Esophagus (tissue), 2 donors: ENCODE measurements at regions not wholly inside any gene's neighbourhood (a gene's known extent, or its start where the extent isn't known, plus 50 kb on each side); places are given as distances from the start of the nearest gene placed in this dataset.

Source experiments
- H3K27ac ChIP-seq, 2 donors: one replicate each; pipeline ENCODE4 v1.5.1; 2013; ENCODE audit warnings: low read depth in 2 of 2, mild to moderate bottlenecking in 2 of 2, inconsistent platforms in 1 of 2, low read length in 1 of 2, moderate library complexity in 1 of 2
- H3K27me3 ChIP-seq, 2 donors: one replicate each; pipeline ENCODE4 v1.6.1; 2013; ENCODE audit warnings: low read length in 2 of 2, control low read depth in 1 of 2, mild to moderate bottlenecking in 1 of 2; ENCODE audit not compliant: insufficient read depth in 2 of 2, control insufficient read depth in 1 of 2
- H3K36me3 ChIP-seq, 2 donors: one replicate each; pipeline ENCODE4 v1.6.1; 2013; ENCODE audit warnings: low read length in 1 of 2; ENCODE audit not compliant: control insufficient read depth in 2 of 2, insufficient read depth in 2 of 2
- H3K4me1 ChIP-seq, 2 donors: one replicate each; pipeline ENCODE4 v1.6.1; 2013; ENCODE audit warnings: low read length in 1 of 2; ENCODE audit not compliant: control insufficient read depth in 2 of 2, insufficient read depth in 2 of 2
- H3K4me3 ChIP-seq, 2 donors: one replicate each; pipeline ENCODE4 v1.5.1; 2013; ENCODE audit warnings: low read length in 2 of 2, mild to moderate bottlenecking in 2 of 2, low read depth in 1 of 2, moderate library complexity in 1 of 2
- H3K9me3 ChIP-seq, 2 donors: one replicate each; pipeline ENCODE4 v1.6.1; 2013; ENCODE audit warnings: mild to moderate bottlenecking in 2 of 2, low read depth in 1 of 2, low read length in 1 of 2, moderate library complexity in 1 of 2; ENCODE audit not compliant: control insufficient read depth in 2 of 2, insufficient read depth in 1 of 2
- WGBS, 2 donors: extraction: QIAGEN DNeasy Blood & Tissue Kit; methylation state at CpG; one replicate each; pipeline ENCODE4 v1.1.7; 2013; 5-methylcytosine and 5-hydroxymethylcytosine counted together
- donor health status: healthy with polysubstance abuse.
- donor health status: Bipolar disorder and iron deficiency.

DNA sequence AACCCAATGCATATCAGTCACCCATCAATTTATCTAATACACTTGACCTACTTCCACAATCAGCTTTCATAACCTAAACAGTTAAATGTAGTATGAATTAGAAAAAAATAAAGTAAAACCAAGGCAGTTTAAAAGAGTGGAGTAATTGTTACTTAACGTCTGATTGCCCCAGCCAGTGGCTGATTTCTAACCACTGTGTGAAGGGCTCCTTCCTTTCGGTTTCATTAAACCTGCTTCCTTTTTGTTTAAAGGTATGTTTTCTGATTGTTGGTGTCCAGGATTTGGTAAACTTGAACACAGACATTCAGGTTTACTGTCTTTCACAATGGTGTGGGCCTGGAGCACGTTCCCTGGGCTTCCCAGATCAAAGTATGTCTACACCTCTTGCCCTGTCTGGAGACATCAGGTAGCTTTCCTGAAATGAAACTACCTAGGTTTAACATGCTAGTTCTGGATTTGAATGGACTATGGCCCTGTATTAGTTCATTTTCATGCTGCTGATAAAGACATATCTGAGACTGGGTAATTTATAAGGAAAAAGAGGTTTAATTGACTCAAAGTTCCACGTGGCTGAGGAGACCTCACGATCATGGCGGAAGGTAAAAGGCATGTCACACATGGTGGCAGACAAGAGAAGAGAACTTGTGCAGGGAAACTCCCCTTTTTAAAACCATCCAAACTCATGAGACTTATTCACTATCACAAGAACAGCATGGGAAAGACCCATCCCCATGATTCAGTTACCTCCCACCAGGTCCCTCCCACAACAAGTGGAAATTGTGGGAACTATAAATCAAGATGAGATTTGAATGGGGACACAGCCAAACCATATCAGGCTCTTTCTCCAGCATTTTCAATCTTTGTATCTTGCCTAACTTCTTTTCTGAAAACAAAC lies 605.2 kb upstream of the ID2 start:
- H3K4me3 ChIP-seq = no peak overlapping the region
- H3K9me3 ChIP-seq = no peaks in the 10 kb centered on the region
- WGBS, 2 donors = 71 to 74% methylated on average over 6 of the region's 6 CpGs
- no peaks in the 10 kb centered on the region for H3K27me3 ChIP-seq
- no peaks in the 10 kb centered on the region for H3K4me1 ChIP-seq
- no peaks in the 10 kb centered on the region for H3K36me3 ChIP-seq
- H3K27ac ChIP-seq = no peak overlapping the region

- H3K27ac ChIP-seq = no peak overlapping the region
- H3K4me3 ChIP-seq = no peak overlapping the region
- no peaks in the 10 kb centered on the region for H3K27me3 ChIP-seq
- no peaks in the 10 kb centered on the region for H3K36me3 ChIP-seq
- 94 to 96% methylated on average over 2 of the region's 2 CpGs for WGBS, 2 donors
- no peaks in the 10 kb centered on the region for H3K9me3 ChIP-seq
- H3K4me1 ChIP-seq = no peaks in the 10 kb centered on the region
These were observed 603.2 kb upstream of the ID2 start for GRCh38 chr2:8078705-8079104.

DNA sequence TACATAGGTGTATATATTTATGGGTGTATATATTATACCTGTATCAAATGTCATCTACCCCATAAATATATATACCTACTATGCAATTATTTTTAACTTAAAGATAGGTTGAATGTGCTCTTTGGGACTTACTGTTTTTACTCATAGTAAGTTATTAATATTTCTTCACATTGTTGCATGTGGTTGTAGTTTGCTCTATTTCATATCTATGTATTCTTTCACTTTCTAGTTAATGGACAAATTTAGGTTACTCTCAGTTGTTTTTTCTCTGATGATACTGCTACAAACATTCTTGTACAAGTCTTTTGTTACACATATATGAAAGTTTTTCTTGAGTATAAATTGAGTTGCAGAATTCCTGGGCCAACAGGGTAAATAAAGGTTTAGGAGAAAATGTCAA lies 601.8 kb upstream of the ID2 start:
- Histone ChIP-seq H3K27ac (no peak overlapping the region), H3K4me3 (no peak overlapping the region), H3K4me1 (no peaks in the 10 kb centered on the region), H3K27me3 (no peaks in the 10 kb centered on the region), H3K36me3 (no peaks in the 10 kb centered on the region), H3K9me3 (no peaks in the 10 kb centered on the region)

DNA sequence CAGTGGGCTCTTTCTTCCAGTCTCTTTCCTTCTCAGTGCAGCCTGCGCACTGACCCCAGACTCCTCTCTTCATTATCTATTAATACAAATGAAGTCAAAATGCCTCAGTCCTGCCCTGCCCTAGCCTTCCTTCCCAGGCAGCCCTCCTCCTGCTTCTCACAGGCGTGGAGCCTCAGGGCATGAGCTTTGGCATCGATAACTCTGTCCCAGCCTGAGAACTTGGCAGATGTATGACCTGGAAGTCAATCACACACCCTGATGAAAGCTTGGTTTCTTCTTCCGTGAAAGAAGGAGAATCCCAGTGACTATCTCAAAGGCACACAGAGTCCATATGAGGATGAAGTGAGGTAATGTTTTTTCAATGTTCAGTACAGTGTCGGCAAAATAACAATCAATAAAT lies 600.7 kb upstream of the ID2 start:
- Histone ChIP-seq H3K9me3 (no peaks in the 10 kb centered on the region), H3K27me3 (no peaks in the 10 kb centered on the region), H3K27ac (no peak overlapping the region), H3K36me3 (no peaks in the 10 kb centered on the region), H3K4me1 (no peaks in the 10 kb centered on the region), H3K4me3 (no peak overlapping the region)
- 63 to 72% methylated on average over 5 of the region's 5 CpGs for WGBS, 2 donors

- Histone ChIP-seq H3K4me1 (no peaks in the 10 kb centered on the region), H3K4me3 (no peak overlapping the region), H3K27ac (no peak overlapping the region), H3K27me3 (no peaks in the 10 kb centered on the region), H3K36me3 (no peaks in the 10 kb centered on the region), H3K9me3 (no peaks in the 10 kb centered on the region)
- 89 to 93% methylated on average over 4 of the region's 4 CpGs for WGBS, 2 donors
These were observed 599.0 kb upstream of the ID2 start for GRCh38 chr2:8082840-8083239.

- H3K27me3 ChIP-seq = no peaks in the 10 kb centered on the region
- no peak overlapping the region for H3K4me3 ChIP-seq
- no peaks in the 10 kb centered on the region for H3K36me3 ChIP-seq
- H3K4me1 ChIP-seq = no peaks in the 10 kb centered on the region
- 83 to 91% methylated on average over 2 of the region's 2 CpGs for WGBS, 2 donors
- H3K27ac ChIP-seq = no peak overlapping the region
- H3K9me3 ChIP-seq = no peaks in the 10 kb centered on the region
These were observed 595.5 kb upstream of the ID2 start for GRCh38 chr2:8086357-8086756.

GRCh38 chr2:8086796-8087479 lies 594.9 kb upstream of the ID2 start:
- Histone ChIP-seq H3K4me3 (no peak overlapping the region), H3K36me3 (no peaks in the 10 kb centered on the region), H3K27ac (no peak overlapping the region), H3K27me3 (no peaks in the 10 kb centered on the region), H3K9me3 (no peaks in the 10 kb centered on the region), H3K4me1 (no peaks in the 10 kb centered on the region)
- WGBS, 2 donors = 74 to 78% methylated on average over 4 of the region's 4 CpGs

DNA sequence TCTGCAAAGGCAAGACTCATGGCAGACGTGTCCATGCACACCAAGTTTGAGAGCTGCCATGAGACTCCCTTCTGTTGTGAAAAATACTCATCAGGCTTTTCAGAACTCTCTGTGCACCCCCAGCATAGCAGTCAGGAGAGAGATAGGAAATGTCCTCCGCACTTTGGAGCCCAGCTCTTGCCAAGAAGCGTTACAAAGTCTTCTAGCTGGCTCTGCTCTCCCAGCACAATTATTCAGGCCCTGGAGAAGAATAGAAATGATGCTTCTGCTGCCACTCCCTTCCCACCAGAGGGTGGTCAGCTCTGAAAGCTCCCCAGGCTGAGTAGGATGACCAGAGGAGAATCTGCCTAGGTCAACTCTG lies 594.4 kb upstream of the ID2 start:
- no peak overlapping the region for H3K4me3 ChIP-seq
- no peaks in the 10 kb centered on the region for H3K27me3 ChIP-seq
- no peak overlapping the region for H3K27ac ChIP-seq
- H3K9me3 ChIP-seq = no peaks in the 10 kb centered on the region
- H3K36me3 ChIP-seq = no peaks in the 10 kb centered on the region
- H3K4me1 ChIP-seq = no peaks in the 10 kb centered on the region
- 84 to 88% methylated on average over 3 of the region's 3 CpGs for whole genome bisulfite sequencing, 2 donors

DNA sequence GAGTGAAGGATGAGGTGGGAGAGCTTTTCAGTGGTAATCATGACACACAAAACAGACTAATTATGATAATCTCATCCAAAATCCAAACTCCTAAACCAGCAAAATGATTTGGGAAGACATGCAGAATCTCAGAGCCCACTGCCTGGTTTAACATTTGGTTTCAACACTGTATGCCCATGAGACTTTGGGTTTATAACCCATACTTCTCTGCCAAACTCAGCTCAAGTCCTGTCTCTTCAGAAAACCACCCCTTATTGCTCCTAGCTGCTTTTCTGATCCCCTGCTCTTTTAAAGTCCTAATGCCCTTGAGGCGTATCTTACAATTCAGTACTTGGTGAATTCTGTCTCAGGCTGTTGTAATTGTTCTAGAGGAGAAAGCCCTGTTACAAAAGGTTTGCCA lies 593.0 kb upstream of the ID2 start:
- no peaks in the 10 kb centered on the region for H3K36me3 ChIP-seq
- WGBS, 2 donors = 93 to 97% methylated on average over 1 of the region's 1 CpG
- H3K4me1 ChIP-seq = no peaks in the 10 kb centered on the region
- no peaks in the 10 kb centered on the region for H3K27me3 ChIP-seq
- H3K9me3 ChIP-seq = no peaks in the 10 kb centered on the region
- H3K4me3 ChIP-seq = no peak overlapping the region
- H3K27ac ChIP-seq = no peak overlapping the region

DNA sequence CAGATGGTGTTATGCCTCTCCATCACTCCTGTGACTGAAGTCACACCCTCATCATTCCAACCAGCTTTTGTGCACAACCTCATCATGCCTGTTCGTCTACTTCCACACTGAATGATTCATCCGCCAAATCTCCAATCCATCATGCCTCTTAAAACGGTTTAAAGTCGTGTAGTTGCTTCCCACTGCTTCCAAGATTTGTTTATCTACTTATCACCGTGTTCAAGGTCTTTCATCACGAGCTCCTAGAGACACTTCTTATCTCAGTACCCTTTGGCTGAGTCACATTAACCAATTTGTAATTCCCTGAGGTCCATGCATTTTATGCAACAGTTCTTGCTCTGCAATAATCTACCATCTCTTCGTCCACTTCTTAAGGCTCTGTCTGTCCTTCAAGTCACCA lies 592.3 kb upstream of the ID2 start:
- 44 to 54% methylated on average over 7 of the region's 7 CpGs for WGBS, 2 donors
- no peaks in the 10 kb centered on the region for H3K36me3 ChIP-seq
- H3K27ac ChIP-seq = no peak overlapping the region
- no peaks in the 10 kb centered on the region for H3K4me1 ChIP-seq
- no peaks in the 10 kb centered on the region for H3K9me3 ChIP-seq
- H3K4me3 ChIP-seq = no peak overlapping the region
- no peaks in the 10 kb centered on the region for H3K27me3 ChIP-seq
